NCI-H1105 treated with DMSO at 0.1 percent for 48 hours (cell line): ENCODE measurements at regions not wholly inside any gene's neighbourhood (a gene's known extent, or its start where the extent isn't known, plus 50 kb on each side); places are given as distances from the start of the nearest gene placed in this dataset.

Source experiments
- DNase-seq: peaks from one replicate; lab custom pipeline; 2025; lab: John Stamatoyannopoulos, UW

- DNase-seq, result no peak
Measured at GRCh38 chr16:65790768-65791167, 575.7 kb upstream of the CDH5 start.

GRCh38 chr16:65789161-65789945 lies 577.1 kb upstream of the CDH5 start:
- DNase-seq, result no peak

- no peak for DNase-seq
Measured at GRCh38 chr16:65788434-65789140, 577.9 kb upstream of the CDH5 start.

GRCh38 chr16:65787921-65788320 lies 578.6 kb upstream of the CDH5 start:
- no peak for DNase-seq

GRCh38 chr16:65786916-65787315 lies 579.6 kb upstream of the CDH5 start:
- DNase-seq, result no peak

- no peak for DNase-seq
Measured at GRCh38 chr16:65783709-65784474, 582.6 kb upstream of the CDH5 start.

- DNase-seq, result no peak
Measured at GRCh38 chr16:65782611-65783600, 583.6 kb upstream of the CDH5 start.

- DNase-seq, result no peak
Measured at GRCh38 chr16:65781855-65782254, 584.6 kb upstream of the CDH5 start.

- DNase-seq, result no peak
Measured at GRCh38 chr16:65781363-65781762, 585.1 kb upstream of the CDH5 start.

- DNase-seq, result no peak
Measured at GRCh38 chr16:65779201-65779600, 587.3 kb upstream of the CDH5 start.

- no peak for DNase-seq
Measured at GRCh38 chr16:65776639-65777183, 589.8 kb upstream of the CDH5 start.

- DNase-seq, result no peak
Measured at GRCh38 chr16:65775829-65776228, 590.7 kb upstream of the CDH5 start.

- no peak for DNase-seq
Measured at GRCh38 chr16:65774350-65774749, 592.1 kb upstream of the CDH5 start.

- DNase-seq, result no peak
Measured at GRCh38 chr16:65773301-65773874, 593.1 kb upstream of the CDH5 start.

- DNase-seq, result no peak
Measured at GRCh38 chr16:65772134-65772732, 594.3 kb upstream of the CDH5 start.

- no peak for DNase-seq
Measured at GRCh38 chr16:65771707-65772106, 594.8 kb upstream of the CDH5 start.

GRCh38 chr16:65770752-65771151 lies 595.7 kb upstream of the CDH5 start:
- DNase-seq, result no peak

- DNase-seq, result no peak
Measured at GRCh38 chr16:65769776-65770438, 596.6 kb upstream of the CDH5 start.

GRCh38 chr16:65769055-65769465 lies 597.4 kb upstream of the CDH5 start:
- DNase-seq, result no peak

GRCh38 chr16:65767125-65767524 lies 599.4 kb upstream of the CDH5 start:
- no peak for DNase-seq
